HG02885 (cell line): ENCODE measurements at regions not wholly inside any gene's neighbourhood (a gene's known extent, or its start where the extent isn't known, plus 50 kb on each side); places are given as distances from the start of the nearest gene placed in this dataset.

Experiments used
- ATAC-seq: cut with Tn5 transposase; IDR thresholded peaks from one replicate; pipeline ENCODE4 v1.9.1; 2021; ENCODE audit warnings: mild to moderate bottlenecking; ENCODE audit not compliant: unreplicated experiment, poor library complexity

DNA sequence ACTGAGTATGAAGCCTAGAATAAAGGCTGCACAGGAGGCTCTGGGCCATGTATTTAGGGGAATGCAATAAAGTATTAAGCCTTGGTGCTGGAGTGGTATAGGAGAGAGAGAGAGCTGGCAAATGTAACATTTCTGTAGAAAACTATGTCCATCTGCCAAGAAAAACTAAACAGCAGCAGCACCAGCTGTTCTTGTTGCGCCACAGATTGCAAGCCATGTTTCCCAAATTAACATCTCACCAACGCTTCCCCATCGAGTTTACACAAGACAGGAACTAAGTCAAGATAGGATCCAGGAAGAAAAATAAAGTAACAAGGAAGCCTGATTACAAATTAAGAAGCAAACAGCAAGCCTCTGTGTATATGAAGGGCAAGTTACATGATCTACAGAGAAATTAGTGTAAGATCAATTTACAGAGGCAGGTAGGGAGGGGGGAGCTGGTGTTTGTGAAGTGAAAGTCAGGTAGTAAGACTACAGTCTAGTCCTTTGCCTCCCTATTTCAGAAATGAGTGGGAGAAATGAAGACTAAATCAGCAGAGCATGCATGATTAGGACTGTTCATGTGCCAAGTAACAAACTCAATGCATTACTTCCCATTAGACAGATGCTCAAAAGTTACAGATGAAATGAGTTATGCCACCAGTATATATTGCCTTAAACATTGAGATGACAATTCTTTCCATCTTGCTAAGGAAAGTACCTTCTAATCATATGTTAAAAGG is 900.5 kb downstream of the EPHA3 start:
- ATAC-seq = no peak

DNA sequence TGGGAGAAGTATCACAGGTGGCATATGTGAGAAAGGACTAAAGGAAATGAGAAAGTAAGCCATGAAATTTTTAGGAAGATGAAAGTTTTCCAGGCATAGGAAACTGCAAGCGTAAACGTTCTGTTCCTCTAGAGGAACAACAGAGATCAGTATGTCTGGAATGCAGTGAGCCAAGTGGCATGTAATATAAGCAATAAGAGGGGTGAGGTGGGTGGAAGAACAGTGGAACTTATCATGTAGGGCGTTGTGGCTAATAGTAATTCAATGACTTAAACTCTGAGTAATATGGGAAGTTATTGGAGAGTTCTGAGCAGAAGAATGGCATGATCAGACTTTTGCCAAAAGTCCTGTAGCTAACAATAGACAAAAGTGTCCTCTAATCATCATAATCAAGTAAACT is 902.9 kb downstream of the EPHA3 start:
- no peak for ATAC-seq

DNA sequence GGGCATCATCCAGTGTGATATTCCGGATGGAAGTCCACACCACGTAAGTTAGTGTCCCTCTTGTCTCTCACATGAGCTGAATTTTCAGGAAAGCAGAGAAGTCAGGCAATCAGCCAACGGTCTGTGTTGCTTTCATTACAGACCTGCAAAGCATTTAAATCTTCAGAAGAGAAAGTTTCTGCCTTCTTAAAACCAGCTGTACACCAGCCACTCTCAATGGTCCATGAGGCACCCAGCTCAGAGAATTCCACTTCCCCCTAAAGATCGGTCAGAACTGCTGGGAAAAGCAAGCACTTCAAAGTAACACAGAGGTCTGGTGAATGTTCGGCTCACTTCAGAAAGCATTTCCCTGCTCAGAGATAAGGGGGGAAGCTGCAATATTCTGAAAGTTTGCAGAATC is 903.7 kb downstream of the EPHA3 start:
- ATAC-seq = no peak

DNA sequence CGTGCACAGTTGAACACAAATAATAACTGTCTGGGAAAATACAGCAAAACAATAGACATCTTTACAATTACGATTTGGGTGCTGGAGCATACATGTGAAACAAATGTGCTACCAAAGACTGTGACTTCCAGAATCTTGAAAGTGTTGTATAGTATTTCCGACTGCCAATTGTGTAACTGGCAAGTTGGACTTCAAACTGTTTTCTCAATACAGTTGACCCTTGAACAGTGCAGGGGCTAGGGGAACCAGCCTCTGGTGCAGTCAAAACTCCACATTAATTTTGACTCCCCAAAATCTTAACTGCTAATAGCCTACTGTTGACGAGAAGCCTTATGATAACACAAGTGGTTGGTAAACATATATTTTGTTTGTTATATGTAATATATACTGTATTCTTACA is 904.2 kb downstream of the EPHA3 start:
- ATAC-seq = no peak

DNA sequence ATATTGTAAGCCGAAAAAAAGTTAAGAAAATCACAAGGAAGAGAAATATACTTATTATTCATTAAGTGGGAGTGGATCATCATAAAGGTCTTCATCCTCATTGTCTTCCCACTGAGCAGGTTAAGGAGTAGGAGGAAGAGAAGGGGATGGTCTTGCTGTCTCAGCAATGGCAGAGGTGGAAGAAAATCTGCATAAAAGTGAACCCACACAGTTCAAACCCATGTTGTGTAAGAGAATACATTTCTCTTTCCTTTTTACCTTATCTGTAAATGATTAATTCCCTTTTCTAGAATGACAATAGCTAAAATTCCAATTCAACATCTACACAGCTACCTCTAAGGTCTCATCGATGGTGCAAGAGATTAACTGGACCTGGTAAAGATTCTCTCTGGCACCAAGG is 904.6 kb downstream of the EPHA3 start:
- no peak for ATAC-seq

DNA sequence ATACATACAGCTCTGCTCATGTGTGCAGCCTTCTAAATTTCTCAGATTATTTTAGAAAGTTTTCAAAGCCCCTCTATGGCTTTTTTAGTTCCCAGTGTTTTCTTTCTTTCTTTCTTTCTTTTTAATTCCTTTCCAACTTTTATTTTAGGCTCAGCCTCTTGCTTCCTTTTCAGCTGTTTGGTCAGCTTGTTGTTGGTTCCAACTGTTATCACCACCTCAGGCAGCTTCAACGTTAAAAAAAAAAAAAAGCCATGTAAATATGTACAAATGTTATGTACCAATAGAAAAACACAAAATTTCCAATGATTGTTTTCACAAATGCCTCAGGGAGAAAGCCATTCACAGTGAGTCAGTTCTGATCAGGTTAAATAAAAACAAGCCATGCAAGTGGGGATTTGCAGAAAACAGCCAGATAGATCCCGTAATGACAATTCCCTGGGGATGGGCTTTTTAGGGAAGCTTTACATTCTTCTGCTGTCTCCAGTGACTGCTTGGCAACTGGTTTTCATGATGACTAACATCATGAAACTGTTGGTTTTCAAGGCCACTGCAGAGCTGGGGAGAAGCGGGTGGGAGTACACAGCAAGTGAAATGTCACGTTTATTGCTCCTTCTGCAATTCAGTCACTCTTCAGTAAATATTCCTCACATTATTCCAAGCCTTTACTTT is 908.4 kb downstream of the EPHA3 start:
- no peak for ATAC-seq

DNA sequence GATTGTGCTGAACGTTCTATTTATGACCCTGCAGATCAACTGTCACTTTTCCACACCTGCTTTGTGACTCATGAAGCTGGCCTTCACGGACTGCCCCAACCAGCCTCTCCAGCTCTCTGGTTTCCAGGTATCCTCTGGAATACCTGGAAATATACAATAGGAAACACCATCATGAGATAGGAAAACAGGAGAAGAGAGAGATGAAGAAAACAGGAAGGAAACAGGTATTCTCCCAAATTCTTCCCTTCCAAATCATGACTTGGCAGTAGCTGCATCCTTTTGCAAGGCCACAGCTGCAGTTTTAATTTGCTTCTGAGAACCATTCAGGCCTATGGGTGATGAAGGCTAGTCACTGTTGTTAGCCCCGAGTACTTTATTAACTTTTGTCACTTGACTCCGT is 909.1 kb downstream of the EPHA3 start:
- no peak for ATAC-seq

DNA sequence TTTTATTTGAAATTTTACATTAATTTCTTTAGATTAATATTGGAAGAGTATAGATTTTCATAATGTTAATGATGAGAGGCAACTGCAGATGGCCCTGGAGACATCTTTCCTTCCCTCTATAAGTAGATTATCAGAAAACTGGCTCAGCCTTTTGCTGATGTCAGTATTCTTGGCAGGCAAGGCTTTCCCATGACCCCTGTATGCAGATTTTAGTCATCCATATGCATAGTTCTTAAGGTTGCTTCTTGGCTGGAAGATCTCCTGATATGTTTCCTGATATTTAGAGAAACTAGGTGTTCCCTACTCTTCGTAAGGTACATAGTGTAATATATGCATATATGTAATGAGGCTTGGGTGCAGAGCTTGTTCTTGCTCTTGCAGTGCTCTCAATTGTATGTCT is 911.4 kb downstream of the EPHA3 start:
- no peak for ATAC-seq

DNA sequence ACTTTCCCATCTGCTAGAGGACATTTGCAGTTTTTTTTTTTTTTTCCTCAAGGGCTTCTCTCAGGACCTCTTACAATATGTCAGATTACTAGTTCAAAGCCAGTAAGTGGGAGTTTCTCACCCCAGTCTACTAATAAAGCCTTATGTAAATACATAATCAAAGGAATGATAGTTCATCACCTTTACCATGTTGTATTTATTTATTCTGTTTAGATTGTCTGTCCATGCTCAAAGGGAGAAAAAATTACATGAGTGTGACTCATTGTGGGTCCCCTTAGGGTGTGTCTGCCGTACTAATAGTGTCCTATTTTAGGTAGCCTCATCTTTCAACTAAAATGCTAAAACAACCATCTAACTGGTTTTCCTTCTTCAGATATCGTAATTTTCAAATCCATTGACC is 917.6 kb downstream of the EPHA3 start:
- ATAC-seq = no peak

DNA sequence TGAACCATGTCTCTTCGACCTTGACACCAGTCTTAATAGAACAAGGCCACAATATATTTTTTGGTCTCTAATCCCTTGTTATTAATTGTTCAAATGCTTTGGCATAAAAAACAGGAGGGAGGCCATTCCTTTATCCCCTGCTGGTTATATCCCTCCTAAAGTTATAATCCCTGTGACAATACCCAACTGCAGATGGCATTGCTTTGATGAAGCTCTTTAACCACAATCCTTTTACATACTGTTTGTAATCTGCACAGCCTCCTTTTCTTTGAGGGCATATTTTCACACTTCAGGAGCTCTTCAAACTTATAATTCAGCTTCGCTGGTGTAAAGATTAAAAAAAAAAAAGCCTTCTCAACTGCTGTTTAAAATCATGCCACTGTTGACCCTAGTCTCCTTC is 919.0 kb downstream of the EPHA3 start:
- ATAC-seq = no peak

DNA sequence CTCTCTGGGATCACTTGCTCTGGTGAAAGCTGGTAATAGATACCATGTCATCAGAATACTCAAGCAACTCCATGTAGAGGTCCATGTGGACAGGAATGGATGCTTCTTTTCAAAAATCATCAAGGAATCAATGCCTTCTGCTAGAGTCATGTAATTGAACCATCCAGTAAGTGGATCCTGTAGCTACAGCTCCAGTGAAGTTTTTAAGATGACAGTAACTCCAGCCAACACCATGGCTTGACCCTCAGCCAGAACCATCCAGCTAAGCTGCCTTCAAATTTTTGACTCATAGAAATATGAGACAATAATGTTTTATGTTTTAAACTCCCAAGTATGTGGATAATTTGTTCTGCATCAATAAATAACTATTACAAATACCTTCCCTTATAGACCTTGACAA is 923.7 kb downstream of the EPHA3 start:
- no peak for ATAC-seq

DNA sequence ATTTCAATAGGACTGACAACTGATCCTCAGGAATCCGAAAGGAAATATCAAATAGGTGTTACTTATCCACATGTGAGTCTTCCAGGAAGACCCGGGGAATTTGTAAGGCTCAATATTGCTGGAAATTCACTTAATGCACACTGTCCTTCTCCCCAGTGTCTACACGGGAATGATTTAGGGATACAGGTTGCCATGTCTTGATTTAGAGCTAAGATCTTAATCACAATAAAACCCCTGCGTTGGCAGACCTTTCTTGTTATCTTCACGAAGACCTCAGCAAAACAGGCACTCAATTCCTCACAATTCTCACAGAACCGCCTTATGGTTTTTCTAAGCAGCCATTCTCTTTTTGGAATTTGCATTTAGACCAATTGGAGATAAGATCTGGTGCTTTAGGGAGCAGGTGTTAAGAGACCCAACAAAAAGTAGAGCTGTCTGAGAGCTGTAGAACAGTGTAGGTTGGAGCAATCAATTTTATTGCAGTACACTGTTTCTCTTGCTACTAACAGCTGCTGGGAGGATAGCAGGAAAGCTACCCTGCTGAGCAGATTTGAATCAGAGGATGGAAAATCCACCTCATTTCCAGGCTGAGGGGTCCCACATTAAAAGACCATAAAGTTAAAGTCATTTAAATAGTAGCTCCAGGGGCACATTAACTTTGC is 925.7 kb downstream of the EPHA3 start:
- no peak for ATAC-seq

DNA sequence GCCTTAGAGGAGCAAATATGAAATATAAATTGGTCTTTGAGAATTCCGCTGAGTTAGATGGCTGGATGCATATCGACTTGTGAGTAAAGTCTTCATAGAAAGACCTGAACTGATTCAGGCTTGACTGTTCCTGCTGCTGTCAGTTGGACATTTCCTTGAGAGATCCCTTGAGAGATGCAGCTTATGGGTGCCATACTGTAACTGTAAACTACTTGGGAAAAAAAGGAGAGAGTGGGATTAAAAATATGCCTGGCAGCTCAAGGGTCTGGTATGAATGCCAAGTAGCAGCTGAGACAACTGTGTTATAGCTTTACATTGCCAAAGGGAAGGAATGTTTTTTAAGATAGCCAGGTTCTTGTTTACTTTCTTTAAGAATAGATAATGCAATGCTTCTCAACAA is 926.6 kb downstream of the EPHA3 start:
- ATAC-seq = no peak

DNA sequence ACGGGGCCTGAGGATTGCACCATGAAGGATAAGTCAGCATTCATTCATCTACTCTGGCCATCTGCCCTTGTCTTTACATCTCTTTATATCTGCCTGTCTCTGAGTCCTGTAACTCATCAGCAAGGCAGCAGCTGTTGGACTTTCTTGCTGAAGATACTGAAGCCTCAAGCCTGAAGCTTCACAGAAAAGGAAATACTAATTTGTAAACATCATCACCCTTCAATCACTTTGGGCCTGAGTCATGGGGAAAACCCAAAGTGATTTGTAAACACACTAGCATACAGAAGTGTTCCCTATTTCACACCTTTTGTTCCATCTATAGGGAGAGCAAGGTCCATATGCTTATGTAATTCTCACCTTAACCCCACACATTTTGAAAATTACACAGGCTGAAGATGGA is 928.2 kb downstream of the EPHA3 start:
- ATAC-seq = no peak

DNA sequence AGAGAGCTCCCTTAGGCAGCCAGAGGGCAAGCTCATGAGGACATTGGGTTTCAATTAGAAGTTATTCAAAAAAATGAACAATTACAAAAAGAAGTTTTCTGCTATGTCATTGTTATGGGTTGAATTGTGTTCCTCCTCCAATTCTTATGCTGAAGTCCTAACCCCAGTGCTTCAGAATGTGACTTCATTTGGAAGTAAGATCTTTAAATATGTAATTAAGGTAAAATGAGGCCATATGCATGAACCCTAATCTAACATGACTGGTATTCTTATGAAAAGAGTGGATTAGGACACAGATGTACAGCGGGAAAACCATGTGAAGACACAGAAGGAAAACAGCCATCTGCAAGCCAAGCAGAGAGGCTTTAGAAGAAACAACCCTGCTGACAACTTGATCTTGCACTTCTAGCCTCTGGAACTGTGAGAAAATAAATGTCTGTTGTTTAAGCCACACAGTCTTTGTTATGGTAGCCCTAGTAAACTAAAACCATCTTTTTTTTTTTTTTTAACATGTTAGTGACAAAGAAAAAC is 929.6 kb downstream of the EPHA3 start:
- ATAC-seq = no peak

DNA sequence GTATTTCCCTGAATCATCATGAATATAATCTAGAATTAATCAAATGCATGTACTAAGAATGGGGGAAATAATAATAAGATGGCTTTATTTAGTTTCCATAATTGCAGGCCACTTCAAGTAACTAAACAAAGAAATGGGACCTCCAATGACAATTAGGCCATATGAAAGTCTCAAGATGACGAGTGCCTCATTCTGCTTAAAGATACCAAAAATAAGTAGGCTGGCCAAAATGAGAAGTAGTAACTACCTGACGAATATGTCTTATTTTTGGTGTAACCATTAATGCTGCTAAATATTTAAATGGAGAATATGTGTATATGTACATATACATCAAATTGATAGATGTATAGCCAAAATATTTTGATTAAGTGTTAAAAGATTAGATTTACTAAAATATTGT is 932.6 kb downstream of the EPHA3 start:
- no peak for ATAC-seq

DNA sequence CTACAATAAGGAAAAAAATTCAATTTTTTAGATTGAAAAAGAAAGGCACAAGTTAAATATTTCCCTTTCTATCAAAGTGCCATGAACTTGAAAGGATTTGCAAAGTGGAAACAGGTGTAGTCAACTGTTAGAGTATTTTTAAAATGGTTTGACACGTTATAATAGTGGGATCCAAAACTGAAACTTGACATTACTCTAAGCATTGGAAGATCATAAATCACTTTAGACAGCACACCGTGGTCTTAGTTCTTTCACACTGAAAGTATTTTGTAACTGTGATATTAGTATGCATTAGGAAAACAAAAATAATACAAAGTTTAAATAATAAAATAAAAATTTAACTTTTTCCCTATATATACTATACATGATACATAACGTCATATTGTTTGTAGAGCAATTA is 933.1 kb downstream of the EPHA3 start:
- no peak for ATAC-seq

DNA sequence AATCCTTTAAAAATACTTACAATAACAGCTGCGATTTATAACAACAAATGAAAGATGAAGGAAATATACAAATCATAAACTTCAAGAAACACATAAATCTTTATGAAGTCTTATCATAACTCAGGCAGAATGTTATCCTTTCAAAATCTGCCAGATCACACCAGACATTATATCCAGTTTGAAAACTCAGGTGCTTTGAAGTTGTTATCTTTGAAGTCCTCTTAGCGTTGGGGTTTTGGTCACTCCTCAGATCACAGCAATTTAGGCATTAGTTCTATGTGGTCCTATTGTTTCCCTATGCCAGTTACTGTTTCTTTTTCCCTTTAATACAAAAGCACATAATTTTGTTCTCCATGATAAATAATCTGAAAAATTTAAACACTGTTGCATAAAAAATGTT is 934.6 kb downstream of the EPHA3 start:
- no peak for ATAC-seq

DNA sequence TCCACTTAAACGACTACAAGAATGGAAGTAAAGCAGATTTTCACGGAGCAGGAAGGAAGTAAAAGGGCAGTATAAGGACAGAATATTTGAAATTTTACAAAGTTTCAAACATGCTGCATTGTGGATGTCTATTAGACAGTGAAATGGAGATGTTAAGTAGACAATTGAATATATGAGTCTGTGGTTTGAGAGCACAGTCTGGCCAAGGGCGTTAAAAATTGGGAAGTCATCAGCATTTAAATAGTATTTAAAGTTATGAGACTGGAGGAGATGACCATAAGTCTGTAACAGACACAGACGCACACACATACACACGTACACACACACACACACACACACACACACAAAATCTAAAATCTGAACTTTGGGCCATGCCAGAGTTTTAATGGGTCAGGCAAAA is 935.9 kb downstream of the EPHA3 start:
- no peak for ATAC-seq

DNA sequence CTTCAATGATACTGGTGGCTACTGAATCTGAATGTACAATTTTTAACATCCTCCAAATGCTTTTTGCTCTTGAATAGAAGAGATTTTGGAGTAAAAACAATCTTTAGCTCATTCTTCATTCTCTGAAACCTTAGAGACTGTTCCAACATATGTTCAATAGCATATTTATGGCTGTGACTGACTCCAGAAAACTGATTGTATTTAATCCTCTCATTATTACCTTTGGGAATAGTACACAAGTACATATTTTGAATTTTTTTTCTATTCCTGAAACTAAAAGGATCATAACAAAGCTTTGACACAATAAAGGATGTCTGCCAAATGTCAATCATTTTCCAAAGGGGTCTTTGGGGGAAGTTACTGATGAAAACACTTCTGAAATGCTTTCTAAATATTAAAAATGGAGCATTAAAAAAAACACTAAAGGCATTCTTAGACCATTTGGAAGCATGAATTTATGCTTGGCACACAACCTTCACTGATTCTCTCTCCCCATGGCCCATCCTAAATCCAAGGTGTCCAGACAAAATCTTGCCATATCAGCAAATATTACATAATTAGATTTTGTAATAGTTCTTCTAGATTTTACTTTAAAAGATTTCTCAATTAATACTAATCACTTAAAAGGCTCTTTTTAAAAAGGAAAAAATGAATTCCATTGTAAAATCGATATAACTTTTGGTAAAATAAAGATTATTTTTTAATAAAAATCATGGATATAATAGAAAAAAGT is 936.8 kb downstream of the EPHA3 start:
- ATAC-seq = no peak

DNA sequence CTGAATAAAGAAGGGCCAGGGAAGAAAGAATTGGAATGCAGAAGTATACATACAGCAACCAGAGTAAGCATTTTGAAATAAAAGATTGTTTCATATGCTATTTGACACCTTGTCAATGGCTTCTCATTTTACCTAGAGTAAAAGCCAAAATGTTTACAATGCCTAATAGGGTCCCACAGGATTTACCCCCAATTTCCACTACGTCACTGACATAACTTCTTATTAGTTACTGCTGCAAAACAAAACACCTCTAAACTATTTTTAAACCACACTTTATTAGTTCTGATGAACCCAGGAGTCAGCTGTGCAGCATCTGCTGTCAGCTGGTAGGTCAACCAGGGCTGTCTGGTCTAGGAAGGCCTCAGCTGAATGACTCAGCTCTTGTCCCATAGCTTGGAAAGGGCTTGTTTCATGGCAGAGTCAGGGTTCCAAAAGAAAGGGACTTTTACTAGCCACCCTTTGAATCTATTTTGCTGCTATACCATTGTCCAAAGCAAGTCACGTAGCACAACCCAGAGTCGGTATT is 945.1 kb downstream of the EPHA3 start:
- no peak for ATAC-seq
